Sigmoid colon (tissue), 4 donors: ENCODE measurements at regions not wholly inside any gene's neighbourhood (a gene's known extent, or its start where the extent isn't known, plus 50 kb on each side); places are given as distances from the start of the nearest gene placed in this dataset.

Experiments
- CTCF ChIP-seq, 4 experiments: fragments of 450-650 bp in 3 of 4; fragments of 200-600 bp in 1 of 4; IDR thresholded peaks; one replicate each; pipeline ENCODE4 v1.5.1; 2016 to 2019; ENCODE audit warnings: antibody characterized with exemption in 4 of 4, mild to moderate bottlenecking in 3 of 4, moderate library complexity in 2 of 4
- EP300 ChIP-seq, 4 donors: sonication (generic); formaldehyde crosslinking; IDR thresholded peaks; one replicate each; pipeline ENCODE4 v1.6.1; 2017; ENCODE audit warnings: antibody characterized with exemption in 4 of 4

DNA sequence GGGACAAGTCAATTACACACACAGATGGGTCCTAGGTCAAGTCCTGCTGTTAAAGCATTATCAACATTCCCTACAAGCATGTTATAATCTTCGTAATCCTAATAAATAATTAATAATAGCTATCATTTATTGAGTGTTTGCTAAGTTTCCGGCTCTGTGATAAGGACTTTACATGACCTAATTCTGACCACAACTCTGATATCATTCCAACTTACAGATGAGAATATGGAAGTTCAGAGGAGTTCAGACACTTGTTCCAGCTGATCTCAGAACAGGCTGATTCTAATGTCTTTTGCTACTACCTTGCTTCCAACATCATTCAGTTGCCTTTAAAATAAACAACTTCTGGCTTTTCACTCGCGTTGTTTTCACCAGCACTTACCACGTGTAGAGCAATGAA lies 770.1 kb upstream of the CXADR start:
- no peak for TF ChIP-seq EP300 (IDR thresholded peaks at IDR 0.05)
- no peak for TF ChIP-seq CTCF (IDR thresholded peaks at IDR 0.05)
